HUES64 (cell line): ENCODE measurements at regions not wholly inside any gene's neighbourhood (a gene's known extent, or its start where the extent isn't known, plus 50 kb on each side); places are given as distances from the start of the nearest gene placed in this dataset.

ENCODE experiments used
- H3K27ac ChIP-seq: 2 replicates; pipeline ENCODE4 v1.7.0; 2013; ENCODE audit warnings: low read depth, low read length, inconsistent platforms
- H3K27me3 ChIP-seq: 2 replicates; pipeline ENCODE4 v1.6.1; 2013; ENCODE audit warnings: mild to moderate bottlenecking, low read length; ENCODE audit not compliant: insufficient read depth
- H3K36me3 ChIP-seq: 2 replicates; pipeline ENCODE4 v1.6.1; 2013; ENCODE audit warnings: mild to moderate bottlenecking, low read length; ENCODE audit not compliant: insufficient read depth
- H3K4me1 ChIP-seq: 2 replicates; pipeline ENCODE4 v1.6.1; 2013; ENCODE audit warnings: mild to moderate bottlenecking, low read length, moderate library complexity; ENCODE audit not compliant: insufficient read depth
- H3K4me3 ChIP-seq: 2 replicates; pipeline ENCODE4 v1.5.1; 2013; ENCODE audit warnings: mild to moderate bottlenecking, low read length, moderate library complexity
- H3K9ac ChIP-seq: 2 replicates; pipeline ENCODE4 v1.6.1; 2013; ENCODE audit warnings: mild to moderate bottlenecking, low read depth, low read length
- H3K9me3 ChIP-seq: 2 replicates; pipeline ENCODE4 v1.6.1; 2013; ENCODE audit warnings: low read depth, low read length; ENCODE audit not compliant: insufficient read depth
- WGBS: fragments of 150-250, 120-280 bp; methylation state at CpG from one replicate; pipeline ENCODE4 v1.1.7; 2013; ENCODE audit warnings: missing lambda C conversion rate; 5-methylcytosine and 5-hydroxymethylcytosine counted together

- Histone ChIP-seq H3K9me3 (no peaks in the 10 kb centered on the region), H3K4me1 (no peaks in the 10 kb centered on the region), H3K27ac (no peak overlapping the region), H3K27me3 (0 out of 2 replicates have a peak, but pooled peaks cover 2% of the 10 kb centered on the region), H3K4me3 (no peak overlapping the region), H3K36me3 (no peaks in the 10 kb centered on the region), H3K9ac (no peak overlapping the region)
- WGBS = 77% methylated on average over 9 of the region's 9 CpGs
These were observed 229.0 kb upstream of the RAB4A start for GRCh38 chr1:229041946-229042345.

- WGBS = 76% methylated on average over 4 of the region's 4 CpGs
- H3K9me3 ChIP-seq = no peaks in the 10 kb centered on the region
- H3K27me3 ChIP-seq = 0 out of 2 replicates have a peak, but pooled peaks cover 2% of the 10 kb centered on the region
- no peaks in the 10 kb centered on the region for H3K36me3 ChIP-seq
- H3K4me3 ChIP-seq = no peak overlapping the region
- H3K9ac ChIP-seq = no peak overlapping the region
- H3K27ac ChIP-seq = no peak overlapping the region
- H3K4me1 ChIP-seq = peaks cover 2% of the 10 kb centered on the region; the same call in 1 of the 2 replicates
These were observed 228.4 kb upstream of the RAB4A start for GRCh38 chr1:229042482-229042881.

GRCh38 chr1:229043115-229043514 lies 227.8 kb upstream of the RAB4A start:
- no peaks in the 10 kb centered on the region for H3K36me3 ChIP-seq
- no peak overlapping the region for H3K9ac ChIP-seq
- 0 out of 2 replicates have a peak, but pooled peaks cover 2% of the 10 kb centered on the region for H3K27me3 ChIP-seq
- H3K9me3 ChIP-seq = no peaks in the 10 kb centered on the region
- 98% methylated on average over 2 of the region's 2 CpGs for WGBS
- no peak overlapping the region for H3K27ac ChIP-seq
- H3K4me3 ChIP-seq = no peak overlapping the region
- peaks cover 8% of the 10 kb centered on the region for H3K4me1 ChIP-seq

- Histone ChIP-seq H3K4me3 (no peak overlapping the region), H3K27me3 (0 out of 2 replicates have a peak, but pooled peaks cover 2% of the 10 kb centered on the region), H3K4me1 (peaks cover 8% of the 10 kb centered on the region), H3K36me3 (no peaks in the 10 kb centered on the region), H3K9me3 (no peaks in the 10 kb centered on the region), H3K27ac (no peak overlapping the region), H3K9ac (no peak overlapping the region)
- 81% methylated on average over 14 of the region's 14 CpGs for WGBS
These were observed 224.6 kb upstream of the RAB4A start for GRCh38 chr1:229046251-229046853.

- 0 out of 2 replicates have a peak, but pooled peaks cover 2% of the 10 kb centered on the region for H3K27me3 ChIP-seq
- H3K36me3 ChIP-seq = no peaks in the 10 kb centered on the region
- no peaks in the 10 kb centered on the region for H3K9me3 ChIP-seq
- H3K4me3 ChIP-seq = no peak overlapping the region
- H3K9ac ChIP-seq = no peak overlapping the region
- peaks cover 8% of the 10 kb centered on the region for H3K4me1 ChIP-seq
- 86% methylated on average over 8 of the region's 8 CpGs for WGBS
- H3K27ac ChIP-seq = no peak overlapping the region
These were observed 223.6 kb upstream of the RAB4A start for GRCh38 chr1:229047161-229047839.

- H3K4me3 ChIP-seq = no peak overlapping the region
- peaks cover 8% of the 10 kb centered on the region for H3K4me1 ChIP-seq
- no peaks in the 10 kb centered on the region for H3K36me3 ChIP-seq
- H3K27me3 ChIP-seq = 0 out of 2 replicates have a peak, but pooled peaks cover 2% of the 10 kb centered on the region
- H3K27ac ChIP-seq = no peak overlapping the region
- no peak overlapping the region for H3K9ac ChIP-seq
- 85% methylated on average over 11 of the region's 11 CpGs for WGBS
- H3K9me3 ChIP-seq = no peaks in the 10 kb centered on the region
These were observed 222.9 kb upstream of the RAB4A start for GRCh38 chr1:229047840-229048620.

- Histone ChIP-seq H3K4me3 (no peak overlapping the region), H3K36me3 (no peaks in the 10 kb centered on the region), H3K27me3 (0 out of 2 replicates have a peak, but pooled peaks cover 2% of the 10 kb centered on the region), H3K9me3 (no peaks in the 10 kb centered on the region), H3K27ac (no peak overlapping the region), H3K4me1 (peaks cover 8% of the 10 kb centered on the region), H3K9ac (no peak overlapping the region)
- 96% methylated on average over 4 of the region's 4 CpGs for WGBS
These were observed 222.0 kb upstream of the RAB4A start for GRCh38 chr1:229048896-229049295.

- peaks cover 8% of the 10 kb centered on the region; the same call in 1 of the 2 replicates for H3K4me1 ChIP-seq
- no peaks in the 10 kb centered on the region for H3K9me3 ChIP-seq
- H3K27me3 ChIP-seq = no peaks in the 10 kb centered on the region
- no peaks in the 10 kb centered on the region for H3K36me3 ChIP-seq
- 85% methylated on average over 1 of the region's 1 CpG for WGBS
- H3K4me3 ChIP-seq = no peak overlapping the region
- H3K9ac ChIP-seq = no peak overlapping the region
- no peak overlapping the region for H3K27ac ChIP-seq
These were observed 214.9 kb upstream of the RAB4A start for GRCh38 chr1:229056046-229056445.

- no peak overlapping the region for H3K27ac ChIP-seq
- no peak overlapping the region for H3K9ac ChIP-seq
- no peaks in the 10 kb centered on the region for H3K9me3 ChIP-seq
- no peaks in the 10 kb centered on the region for H3K36me3 ChIP-seq
- H3K4me1 ChIP-seq = peaks cover 8% of the 10 kb centered on the region; the same call in 1 of the 2 replicates
- no peak overlapping the region for H3K4me3 ChIP-seq
- H3K27me3 ChIP-seq = no peaks in the 10 kb centered on the region
- 94% methylated on average over 11 of the region's 11 CpGs for whole genome bisulfite sequencing
These were observed 212.8 kb upstream of the RAB4A start for GRCh38 chr1:229058111-229058561.

- Histone ChIP-seq H3K27me3 (no peaks in the 10 kb centered on the region), H3K27ac (no peak overlapping the region), H3K9me3 (no peaks in the 10 kb centered on the region), H3K4me1 (peaks cover 8% of the 10 kb centered on the region; the same call in 1 of the 2 replicates), H3K4me3 (no peak overlapping the region), H3K9ac (no peak overlapping the region), H3K36me3 (no peaks in the 10 kb centered on the region)
- WGBS = 77% methylated on average over 10 of the region's 10 CpGs
These were observed 212.2 kb upstream of the RAB4A start for GRCh38 chr1:229058729-229059128.
